Left ventricle myocardium inferior (tissue), 1 donor: ENCODE measurements at regions not wholly inside any gene's neighbourhood (a gene's known extent, or its start where the extent isn't known, plus 50 kb on each side); places are given as distances from the start of the nearest gene placed in this dataset.
"Not testable (repeated sequence)": the region's sequence is repeated elsewhere in the genome, so short reads cannot be mapped to it uniquely, and the experiment has no call there.

Experiments used
- DNase-seq: peaks from one replicate; pipeline ENCODE4 v3.0.0-alpha.2; 2020
- H3K27ac ChIP-seq: fragments of 200-600 bp; replicated peaks from 2 replicates; pipeline ENCODE4 v1.8.0; 2021
- H3K27me3 ChIP-seq: fragments of 200-600 bp; 2 replicates; pipeline ENCODE4 v1.8.0; 2021; ENCODE audit warnings: low read depth
- H3K36me3 ChIP-seq: fragments of 200-600 bp; 2 replicates; pipeline ENCODE4 v1.8.0; 2021
- H3K4me1 ChIP-seq: fragments of 200-600 bp; 2 replicates; pipeline ENCODE4 v1.8.0; 2021
- H3K4me3 ChIP-seq: fragments of 200-600 bp; 2 replicates; pipeline ENCODE4 v1.8.0; 2021; ENCODE audit warnings: mild to moderate bottlenecking, moderate library complexity
- H3K9me3 ChIP-seq: fragments of 200-600 bp; replicated peaks from 2 replicates; pipeline ENCODE4 v1.8.0; 2021
- CTCF ChIP-seq: fragments of 200-600 bp; IDR thresholded peaks from 2 replicates; pipeline ENCODE4 v1.8.0; 2021; ENCODE audit warnings: antibody characterized with exemption, mild to moderate bottlenecking, borderline replicate concordance
- intact Hi-C: fragments of 100-400 bp; cut with micrococcal nuclease; formaldehyde crosslinking; loops from one replicate; pipeline ENCODE4 v1.11.0; 2022
- donor health status: DM: no; HTN: yes; CAD: no; lungs with severe emphysema.

GRCh38 chr12:102653406-102653805 is 173.0 kb upstream of the IGF1 start:
- Histone ChIP-seq H3K27ac (no peak overlapping the region), H3K9me3 (peaks cover 15% of the 10 kb centered on the region), H3K4me3 (no peak overlapping the region), H3K4me1 (no peaks in the 10 kb centered on the region), H3K27me3 (no peaks in the 10 kb centered on the region), H3K36me3 (no peaks in the 10 kb centered on the region)
- intact Hi-C loops: no loop called here
- TF ChIP-seq CTCF: no peak
- DNase-seq: no peak

DNA sequence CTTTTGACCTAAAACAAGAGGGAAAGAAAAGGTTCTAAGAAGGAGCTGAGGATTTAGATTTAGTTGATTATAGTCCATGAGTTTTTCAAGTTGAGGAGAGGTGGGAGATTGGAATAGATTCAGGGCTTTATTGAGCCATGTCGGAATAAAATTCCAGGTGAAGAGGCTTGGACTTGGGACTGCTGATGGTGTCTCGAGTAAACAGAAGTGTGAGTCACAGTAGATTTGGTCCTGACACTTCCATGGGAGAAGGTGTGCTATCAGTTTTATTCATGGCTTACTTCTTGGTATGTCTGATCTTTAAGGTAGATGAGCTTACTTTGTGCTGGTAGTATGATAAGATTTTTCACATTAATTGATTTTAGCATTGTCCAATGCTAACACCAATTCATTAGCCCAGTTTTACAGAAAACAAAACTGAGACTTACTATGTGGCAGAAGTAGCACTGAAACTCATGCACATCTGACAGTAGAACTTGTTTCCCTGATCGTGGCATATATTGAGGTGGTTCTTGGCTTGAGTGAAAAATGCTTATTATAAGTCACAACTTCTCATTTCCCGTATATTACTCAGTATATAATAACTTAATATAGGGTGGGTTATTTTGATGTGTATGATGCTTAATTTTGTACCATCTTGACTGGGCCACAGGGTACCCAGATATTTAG is 172.4 kb upstream of the IGF1 start:
- no peak overlapping the region for H3K4me3 ChIP-seq
- H3K4me1 ChIP-seq: no peaks in the 10 kb centered on the region
- no peaks in the 10 kb centered on the region for H3K27me3 ChIP-seq
- intact Hi-C loops: no loop called here
- no peaks in the 10 kb centered on the region for H3K36me3 ChIP-seq
- no peak for TF ChIP-seq CTCF
- no peak for DNase-seq
- H3K9me3 ChIP-seq: peaks cover 8% of the 10 kb centered on the region
- no peak overlapping the region for H3K27ac ChIP-seq

DNA sequence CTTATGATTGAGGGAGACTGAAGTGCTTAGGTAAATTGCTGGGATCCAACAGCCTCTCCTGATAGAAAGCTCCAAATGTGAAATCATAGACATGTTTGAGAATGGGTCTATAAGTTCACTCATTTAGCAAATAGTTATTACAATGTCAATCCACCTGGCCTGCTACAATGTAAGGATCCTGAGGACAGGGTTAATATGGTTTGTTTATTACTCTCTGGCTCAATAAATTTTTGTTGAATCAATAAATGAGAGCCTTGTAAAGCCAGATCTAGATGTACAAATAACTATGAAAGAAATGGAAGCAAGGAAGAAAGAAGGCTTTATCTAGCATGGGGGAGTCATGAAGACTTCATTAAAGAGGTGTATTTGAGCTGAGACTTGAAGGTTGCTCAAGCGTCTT is 165.6 kb upstream of the IGF1 start:
- intact Hi-C loops: no loop called here
- Histone ChIP-seq H3K36me3 (no peaks in the 10 kb centered on the region), H3K9me3 (peaks cover 6% of the 10 kb centered on the region), H3K27me3 (no peaks in the 10 kb centered on the region), H3K27ac (no peak overlapping the region), H3K4me1 (no peaks in the 10 kb centered on the region), H3K4me3 (no peak overlapping the region)
- DNase-seq: no peak
- TF ChIP-seq CTCF: no peak

DNA sequence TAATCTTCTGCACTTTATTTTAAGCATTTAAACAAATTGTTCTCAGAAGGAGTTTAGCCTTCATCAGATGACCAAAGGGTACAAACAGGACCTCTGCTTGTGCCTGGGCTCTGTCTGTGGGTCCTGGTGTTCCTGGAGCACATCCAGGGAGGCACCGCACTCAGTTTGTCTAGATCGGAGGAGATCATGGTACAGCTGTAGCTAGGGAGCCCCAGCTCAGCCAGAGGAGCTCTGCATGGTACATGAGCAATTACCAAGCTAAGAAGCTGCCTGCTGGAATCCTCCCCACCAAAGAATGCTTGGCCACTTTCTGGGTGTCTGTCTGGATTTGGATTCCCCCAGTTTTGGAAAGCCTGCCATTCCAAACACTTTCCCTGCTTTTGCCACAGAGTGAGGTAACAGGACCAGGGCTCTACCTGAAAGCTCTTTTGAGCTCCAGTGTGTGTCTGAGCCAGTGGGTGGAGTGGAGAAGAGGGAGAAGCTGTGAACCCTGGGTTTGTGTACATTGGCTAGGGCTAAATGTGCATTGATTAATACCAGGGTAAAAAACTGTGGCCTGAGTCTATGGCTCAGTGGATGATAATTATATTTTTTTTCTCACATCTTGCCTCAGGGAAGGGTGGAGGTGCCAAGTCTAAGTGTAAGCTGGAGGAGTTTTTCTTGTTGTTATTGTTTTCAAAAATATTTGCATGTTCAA is 163.7 kb upstream of the IGF1 start:
- H3K27ac ChIP-seq: no peak overlapping the region
- no peak for TF ChIP-seq CTCF
- no peaks in the 10 kb centered on the region for H3K4me1 ChIP-seq
- H3K36me3 ChIP-seq: no peaks in the 10 kb centered on the region
- intact Hi-C loops: no loop called here
- H3K27me3 ChIP-seq: no peaks in the 10 kb centered on the region
- peaks cover 25% of the 10 kb centered on the region for H3K9me3 ChIP-seq
- no peak overlapping the region for H3K4me3 ChIP-seq
- no peak for DNase-seq

DNA sequence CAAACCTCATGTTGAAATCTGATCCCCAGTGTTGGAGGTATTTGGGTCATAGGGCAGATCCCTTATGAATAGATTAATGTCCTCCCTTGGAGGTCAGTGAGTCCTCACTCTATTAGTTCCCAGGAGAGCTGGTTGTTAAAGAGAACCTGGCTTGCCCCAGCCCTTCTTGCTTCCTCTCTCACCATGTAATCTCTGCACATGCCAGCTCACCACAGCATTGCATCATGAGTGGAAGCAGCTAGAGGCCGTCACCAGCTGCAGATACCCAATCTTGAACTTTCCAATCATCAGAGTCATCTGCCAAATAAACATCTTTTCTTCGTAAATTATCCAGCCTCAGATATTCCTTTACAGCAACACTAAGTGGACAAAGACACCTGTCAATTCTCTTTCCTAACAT is 161.8 kb upstream of the IGF1 start:
- Histone ChIP-seq H3K36me3 (no peaks in the 10 kb centered on the region), H3K9me3 (peaks cover 26% of the 10 kb centered on the region), H3K27ac (no peak overlapping the region), H3K27me3 (no peaks in the 10 kb centered on the region), H3K4me1 (no peaks in the 10 kb centered on the region), H3K4me3 (no peak overlapping the region)
- TF ChIP-seq CTCF: no peak
- DNase-seq: no peak
- intact Hi-C loops: no loop called here

DNA sequence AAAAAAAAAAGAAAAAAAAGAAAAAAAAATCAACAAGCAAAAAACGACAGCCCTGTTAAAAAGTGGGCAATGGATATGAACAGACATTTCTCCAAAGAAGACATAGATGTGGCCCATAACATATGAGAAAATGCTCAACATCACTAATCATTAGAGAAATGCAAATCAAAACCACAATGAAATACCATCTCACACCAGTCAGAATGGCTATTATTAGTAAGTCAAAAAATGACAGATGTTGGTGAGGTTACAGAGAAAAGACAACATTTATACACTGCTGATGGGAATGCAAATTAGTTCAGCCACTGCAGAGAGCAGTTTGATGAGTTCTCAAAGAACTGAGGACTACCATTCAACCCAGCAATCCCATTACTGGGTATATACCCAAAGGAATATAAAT is 160.3 kb upstream of the IGF1 start:
- H3K4me1 ChIP-seq, H3K4me3 ChIP-seq, H3K36me3 ChIP-seq, DNase-seq, intact Hi-C loops, H3K27ac ChIP-seq, H3K27me3 ChIP-seq: not testable (repeated sequence)
- peaks cover 26% of the 10 kb centered on the region for H3K9me3 ChIP-seq
